HCT116 (cell line): ENCODE measurements at regions not wholly inside any gene's neighbourhood (a gene's known extent, or its start where the extent isn't known, plus 50 kb on each side); places are given as distances from the start of the nearest gene placed in this dataset.
"Not testable (repeated sequence)": the region's sequence is repeated elsewhere in the genome, so short reads cannot be mapped to it uniquely, and the experiment has no call there.

Experiments used
- ATAC-seq: fragments of 200-7000 bp; cut with Tn5 transposase; 2 replicates; pipeline ENCODE4 v1.9.1; 2020; ENCODE audit warnings: mild to moderate bottlenecking, moderate library complexity
- BruUV-seq: library from RNA; stranded (reverse); fragments of 400-500 nt; replicated peaks from 2 replicates; lab custom pipeline; 2021; lab: Mats Ljungman, UMichigan
- CTCF ChIA-PET: fragments of 300-600 bp; sonication (Branson Sonifier 250); formaldehyde crosslinking; loops from one replicate; lab custom pipeline; 2021; ENCODE audit warnings: antibody characterized with exemption; lab: Charles Lee
- POLR2A ChIA-PET: fragments of 300-600, 350-600 bp; sonication (Branson Sonifier 250); formaldehyde crosslinking; loops from one replicate; lab custom pipeline; 2021; ENCODE audit warnings: antibody characterized with exemption; lab: Charles Lee
- RAD21 ChIA-PET, 2 experiments: fragments of 300-600 bp; sonication (Branson Sonifier 250); formaldehyde crosslinking; loops; one replicate each; lab custom pipeline; 2023; ENCODE audit warnings: low total read pairs in 2 of 2; ENCODE audit not compliant: uncharacterized antibody in 2 of 2, unreplicated experiment in 2 of 2, low non-redundant PET in 1 of 2; lab: Charles Lee
- DNase-seq: peaks from one replicate; pipeline ENCODE4 v3.0.0-alpha.2; 2010; ENCODE audit warnings: low read depth, low spot score
- H2AFZ ChIP-seq: fragments of 200-600 bp; shearing (Covaris generic), sonication (generic); 2 replicates; pipeline ENCODE4 v1.6.1; 2017; ENCODE audit warnings: low read depth, mixed run types, mixed read lengths, antibody characterized with exemption, low read length; ENCODE audit not compliant: poor library complexity, severe bottlenecking
- H3K27ac ChIP-seq: 2 replicates; pipeline ENCODE4 v1.5.1; 2012; ENCODE audit warnings: low read depth, low read length
- H3K27me3 ChIP-seq: fragments of 200-600 bp; sonication (generic); 2 replicates; pipeline ENCODE4 v1.6.1; 2016; ENCODE audit warnings: mixed run types, low read length, mixed read lengths; ENCODE audit not compliant: insufficient read depth
- H3K36me3 ChIP-seq, 2 experiments: fragments of 200-500 bp in 1 of 2; fragments of 200-600 bp in 1 of 2; sonication (Bioruptor generic) in 1 of 2; sonication (generic) in 1 of 2; 2 replicates each; pipeline versions ENCODE4 v1.5.1 to v1.6.1; 2014 to 2016; ENCODE audit warnings: low read length in 2 of 2, inconsistent platforms in 1 of 2, mixed read lengths in 1 of 2, mixed run types in 1 of 2; ENCODE audit not compliant: insufficient read depth in 2 of 2, control insufficient read depth in 1 of 2
- H3K4me1 ChIP-seq, 2 experiments: fragments of 200-600 bp in 1 of 2; sonication (generic) in 1 of 2; 2 replicates each; pipeline versions ENCODE4 v1.5.1 to v1.6.1; 2012 to 2017; ENCODE audit warnings: low read length in 2 of 2, inconsistent platforms in 1 of 2, mild to moderate bottlenecking in 1 of 2, mixed read lengths in 1 of 2, mixed run types in 1 of 2, moderate library complexity in 1 of 2; ENCODE audit not compliant: insufficient read depth in 2 of 2, control insufficient read depth in 1 of 2
- H3K4me2 ChIP-seq: fragments of 200-600 bp; sonication (generic); 2 replicates; pipeline ENCODE4 v1.6.1; 2017; ENCODE audit warnings: mixed run types, low read length, mixed read lengths
- H3K4me3 ChIP-seq, 2 experiments: fragments of 200-600 bp in 1 of 2; sonication (generic) in 1 of 2; replicated peaks in 1 of 2; 2 replicates each; pipeline ENCODE4 v1.5.1; 2011 to 2016; ENCODE audit warnings: low read length in 2 of 2, control low read depth in 1 of 2, low read depth in 1 of 2, mild to moderate bottlenecking in 1 of 2, mixed read lengths in 1 of 2, mixed run types in 1 of 2
- H3K79me2 ChIP-seq: fragments of 200-600 bp; sonication (generic); 2 replicates; pipeline ENCODE4 v1.6.1; 2017; ENCODE audit warnings: mild to moderate bottlenecking, mixed run types, low read length, moderate library complexity, mixed read lengths; ENCODE audit not compliant: insufficient read depth
- H3K9ac ChIP-seq: fragments of 200-600 bp; sonication (generic); 2 replicates; pipeline ENCODE4 v1.6.1; 2016; ENCODE audit warnings: low read length, mixed read lengths
- H3K9me2 ChIP-seq: fragments of 200-600 bp; sonication (generic), shearing (Covaris generic); 2 replicates; pipeline ENCODE4 v1.6.1; 2017; ENCODE audit warnings: mixed run types, mild to moderate bottlenecking, moderate library complexity; ENCODE audit not compliant: insufficient read depth
- H3K9me3 ChIP-seq, 2 experiments: fragments of 200-500 bp in 1 of 2; fragments of 200-600 bp in 1 of 2; sonication (Bioruptor generic) in 1 of 2; sonication (generic) in 1 of 2; 2 replicates each; pipeline ENCODE4 v1.6.1; 2014 to 2017; ENCODE audit warnings: low read length in 2 of 2, mixed read lengths in 2 of 2, inconsistent platforms in 1 of 2, low read depth in 1 of 2, mild to moderate bottlenecking in 1 of 2, mixed run types in 1 of 2, moderate library complexity in 1 of 2; ENCODE audit not compliant: control insufficient read depth in 1 of 2, insufficient read depth in 1 of 2
- H4K20me1 ChIP-seq: fragments of 200-600 bp; sonication (generic), shearing (Covaris generic); 2 replicates; pipeline ENCODE4 v1.6.1; 2017; ENCODE audit warnings: mixed run types, mild to moderate bottlenecking, moderate library complexity; ENCODE audit not compliant: insufficient read depth
- CEBPB ChIP-seq: IDR thresholded peaks from 2 replicates; pipeline ENCODE4 v1.6.1; 2012; ENCODE audit warnings: low read depth
- JUND ChIP-seq: IDR thresholded peaks from 2 replicates; pipeline ENCODE4 v1.6.1; 2012
- POLR2AphosphoS5 ChIP-seq: IDR thresholded peaks from 2 replicates; pipeline ENCODE4 v1.6.1; 2011; ENCODE audit warnings: mild to moderate bottlenecking, low read depth, low read length, moderate library complexity
- RAD21 ChIP-seq: IDR thresholded peaks from 2 replicates; pipeline ENCODE4 v1.6.1; 2012; ENCODE audit warnings: low read depth, mild to moderate bottlenecking
- REST ChIP-seq: IDR thresholded peaks from 2 replicates; pipeline ENCODE4 v1.6.1; 2012; ENCODE audit warnings: low read depth
- SRF ChIP-seq: IDR thresholded peaks from 2 replicates; pipeline ENCODE4 v1.6.1; 2012; ENCODE audit warnings: low read depth
- YY1 ChIP-seq: IDR thresholded peaks from 2 replicates; pipeline ENCODE4 v1.6.1; 2011; ENCODE audit warnings: low read length, low read depth, moderate library complexity, mild to moderate bottlenecking; ENCODE audit not compliant: insufficient replicate concordance; ENCODE audit errors: extremely low read depth
- ZBTB33 ChIP-seq: IDR thresholded peaks from 2 replicates; pipeline ENCODE4 v1.6.1; 2011; ENCODE audit warnings: mild to moderate bottlenecking, low read length, moderate library complexity; ENCODE audit not compliant: insufficient replicate concordance; ENCODE audit errors: extremely low read depth
- ZFX ChIP-seq: fragments of 450-650 bp; IDR thresholded peaks from 2 replicates; pipeline ENCODE4 v1.6.1; 2017
- ZNF274 ChIP-seq: fragments of 200-500 bp; sonication (Bioruptor generic); IDR thresholded peaks from 2 replicates; pipeline ENCODE4 v1.6.1; 2014; ENCODE audit warnings: mild to moderate bottlenecking, low read depth, low read length, inconsistent platforms
- intact Hi-C: fragments of 100-400 bp; cut with micrococcal nuclease; formaldehyde crosslinking; loops from 2 replicates; pipeline ENCODE4 v1.10.0; 2022
- TF ChIP-seq, protein P1 (sequence below): IDR thresholded peaks from 2 replicates; pipeline ENCODE4 v1.6.1; 2012

DNA sequence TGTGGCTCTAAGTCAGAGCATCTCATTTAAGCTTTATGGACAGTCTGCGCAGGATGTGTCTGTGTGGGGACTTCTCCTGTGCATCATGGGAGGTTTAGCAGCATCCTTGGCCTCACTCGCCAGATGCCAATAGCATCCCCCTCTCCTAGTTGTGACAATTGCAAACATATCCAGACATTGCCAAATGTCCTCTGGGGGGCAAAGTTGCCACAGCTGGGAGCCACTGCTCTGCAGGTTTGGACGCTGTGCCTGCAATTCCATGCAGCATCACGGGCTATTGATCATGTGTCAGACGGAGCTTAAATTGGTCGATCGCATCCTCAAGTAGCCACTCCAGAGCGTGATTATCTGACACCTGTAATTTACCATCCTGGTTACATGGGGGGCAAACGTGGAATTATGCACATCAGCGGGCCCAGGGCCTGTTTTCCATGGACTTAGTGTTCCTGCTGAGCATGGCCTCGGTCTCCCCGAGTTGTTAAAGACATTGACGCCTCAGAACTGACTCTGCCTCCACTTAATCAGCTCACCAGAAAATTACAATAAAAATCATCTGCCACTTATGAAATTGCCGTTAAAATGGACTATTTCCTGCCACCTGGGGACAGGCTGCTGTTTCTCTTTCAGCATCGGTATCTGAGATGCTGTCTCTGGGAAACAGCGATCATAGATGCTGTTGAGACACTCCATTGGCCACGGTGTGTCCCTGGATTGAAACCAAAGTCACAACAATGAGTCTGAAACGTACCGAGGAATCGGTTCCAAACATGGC, 191.9 kb upstream of the SULF2 start:
- H3K4me2 ChIP-seq, DNase-seq, H3K27ac ChIP-seq, H2AFZ ChIP-seq, intact Hi-C loops, H3K36me3 ChIP-seq, H3K27me3 ChIP-seq, H3K4me3 ChIP-seq, H3K79me2 ChIP-seq, H4K20me1 ChIP-seq, H3K9ac ChIP-seq, H3K9me3 ChIP-seq, POLR2A ChIA-PET, H3K9me2 ChIP-seq, BruUV-seq, ATAC-seq, CTCF ChIA-PET, RAD21 ChIA-PET: not testable (repeated sequence)
- TF ChIP-seq RAD21, result peak; percentile 9; the same call in 1 of the 2 replicates
- H3K4me1 ChIP-seq, result peaks cover 19 to 31% of the 10 kb centered on the region in 2 experiments

DNA sequence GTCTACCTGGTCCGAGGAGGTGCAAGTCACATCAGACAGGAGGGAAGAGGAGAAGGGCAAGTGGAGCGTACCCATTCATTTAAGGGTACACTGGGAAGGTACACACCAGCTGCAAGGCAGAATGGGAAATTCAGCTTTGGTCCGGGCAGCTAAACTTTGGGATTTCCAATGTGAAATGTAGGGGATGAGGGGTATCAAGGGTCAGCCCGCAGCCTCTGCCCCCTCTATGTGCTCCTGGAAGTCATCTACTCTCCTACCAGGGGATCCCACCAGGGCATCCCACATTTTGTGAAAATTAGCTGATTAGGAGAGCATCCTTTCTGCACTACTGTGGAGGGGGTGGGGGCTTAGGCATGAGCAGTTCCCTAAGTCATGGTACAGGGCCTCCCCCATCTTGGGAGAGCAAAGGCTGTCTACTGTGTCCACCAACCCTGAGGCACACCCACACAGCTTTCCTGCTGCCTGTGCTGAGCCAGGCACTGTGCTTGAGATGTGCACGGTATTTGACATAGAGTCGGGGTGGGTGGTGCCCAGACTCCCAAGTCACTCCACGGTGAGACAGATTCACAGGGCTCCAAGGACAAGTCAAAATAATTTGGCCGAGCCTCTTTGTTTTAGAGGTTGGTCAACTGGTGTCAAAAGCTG, 189.1 kb upstream of the SULF2 start:
- H2AFZ ChIP-seq, result no peak overlapping the region
- ATAC-seq (no peak), DNase-seq (no peak)
- intact Hi-C loops, result no loop called here
- no peak overlapping the region; the same call in 1 of the 2 replicates for H3K27ac ChIP-seq
- H3K27me3 ChIP-seq, result no peaks in the 10 kb centered on the region
- CTCF ChIA-PET, result no interaction called here
- no peak overlapping the region for H3K4me3 ChIP-seq
- POLR2A ChIA-PET, result interaction anchor here (1.5 kb wide), 1 partner anchor 14 kb away, joined by 3 read pairs; no protein-coding TSS in a partner anchor
- no TSS peak for BruUV-seq
- H3K4me2 ChIP-seq, result peak overlapping the region; percentile 83
- peaks cover 25 to 59% of the 10 kb centered on the region in 2 experiments for H3K4me1 ChIP-seq
- no peaks in the 10 kb centered on the region for H3K9me3 ChIP-seq
- no peaks in the 10 kb centered on the region for H3K9me2 ChIP-seq
- RAD21 ChIA-PET, result no interaction called here
- no peak overlapping the region for H3K9ac ChIP-seq
- TF ChIP-seq, protein P1, sequence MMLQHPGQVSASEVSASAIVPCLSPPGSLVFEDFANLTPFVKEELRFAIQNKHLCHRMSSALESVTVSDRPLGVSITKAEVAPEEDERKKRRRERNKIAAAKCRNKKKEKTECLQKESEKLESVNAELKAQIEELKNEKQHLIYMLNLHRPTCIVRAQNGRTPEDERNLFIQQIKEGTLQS, result no peak
- TF ChIP-seq ZBTB33 (no peak), ZFX (no peak), CEBPB (no peak), ZNF274 (no peak), JUND (no peak), SRF (no peak), REST (no peak), POLR2AphosphoS5 (no peak), YY1 (no peak)
- no peaks in the 10 kb centered on the region for H3K79me2 ChIP-seq
- no peaks in the 10 kb centered on the region for H4K20me1 ChIP-seq
- H3K36me3 ChIP-seq, result no peaks in the 10 kb centered on the region
